ENCODE measurements at regions not wholly inside any gene's neighbourhood (a gene's known extent, or its start where the extent isn't known, plus 50 kb on each side); places are given as distances from the start of the nearest gene placed in this dataset.
"Not testable (repeated sequence)": the region's sequence is repeated elsewhere in the genome, so short reads cannot be mapped to it uniquely, and the experiment has no call there.

DNA sequence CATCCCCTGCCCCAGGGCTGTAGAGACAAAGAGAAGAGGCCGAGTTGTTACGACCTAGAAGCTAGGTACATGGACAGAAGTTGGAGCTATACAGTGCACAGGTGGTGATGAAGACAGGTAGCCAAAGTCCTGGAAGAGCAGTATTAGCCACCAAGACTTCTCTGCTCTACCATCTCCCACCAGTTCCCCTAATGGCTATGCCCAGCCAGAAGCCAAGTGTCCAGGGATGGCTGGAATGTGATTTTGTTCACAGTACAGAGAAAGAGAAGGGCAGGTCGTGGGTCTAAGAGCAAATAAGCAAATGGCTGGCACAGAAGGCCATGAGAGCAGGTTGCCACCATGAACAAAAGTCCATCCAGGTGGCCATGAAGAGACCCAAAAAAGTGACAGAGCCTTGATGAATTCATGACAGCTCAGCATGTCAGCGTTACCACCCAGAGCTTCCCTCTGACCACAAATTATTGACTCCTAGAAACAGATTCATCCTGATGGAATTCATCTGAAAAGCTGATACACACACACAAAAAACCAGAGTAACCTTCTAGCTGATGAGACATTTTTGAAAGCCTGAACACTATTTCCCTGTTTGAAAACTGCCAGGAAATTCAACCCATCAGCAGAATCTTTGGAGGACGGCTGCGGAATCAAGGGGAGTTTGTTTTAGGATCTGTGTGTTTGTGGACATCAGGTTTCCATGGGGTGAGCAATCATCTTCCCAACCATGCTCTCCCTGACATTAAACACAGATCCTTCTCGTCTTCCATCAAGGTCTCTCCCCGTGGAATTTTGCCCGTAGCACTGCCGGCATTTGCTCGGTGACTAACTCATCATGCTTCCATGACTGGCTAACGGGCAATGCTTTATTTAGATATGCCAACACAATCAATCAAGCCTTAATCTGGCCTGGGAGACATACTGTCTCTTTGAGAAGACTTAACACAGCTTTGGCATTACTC is 906.7 kb upstream of the AUTS2 start:
- no peak for DNase-seq (ENCODE audit: low read depth in 4 of 4, low spot score in 2 of 4)

DNA sequence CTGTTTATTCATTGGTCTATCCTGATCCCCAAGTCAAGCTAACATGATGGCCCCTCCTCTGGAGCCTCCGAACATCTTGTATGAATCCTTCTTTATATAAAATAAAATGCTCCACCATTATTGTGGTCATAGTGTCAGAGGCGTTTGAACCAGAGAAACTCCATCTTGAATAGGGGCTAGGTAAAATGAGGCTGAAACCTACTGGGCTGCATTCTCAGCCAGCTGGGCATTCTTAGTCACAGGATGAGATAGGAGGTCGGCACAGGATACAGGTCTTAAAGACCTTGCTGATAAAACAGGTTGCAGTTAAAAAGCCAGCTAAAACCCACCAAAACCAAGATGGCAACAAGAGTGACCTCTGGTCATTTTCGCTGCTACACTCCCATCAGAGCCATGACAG is 905.8 kb upstream of the AUTS2 start:
- DNase-seq (ENCODE audit: low read depth in 4 of 4, low spot score in 2 of 4) = no peak

DNA sequence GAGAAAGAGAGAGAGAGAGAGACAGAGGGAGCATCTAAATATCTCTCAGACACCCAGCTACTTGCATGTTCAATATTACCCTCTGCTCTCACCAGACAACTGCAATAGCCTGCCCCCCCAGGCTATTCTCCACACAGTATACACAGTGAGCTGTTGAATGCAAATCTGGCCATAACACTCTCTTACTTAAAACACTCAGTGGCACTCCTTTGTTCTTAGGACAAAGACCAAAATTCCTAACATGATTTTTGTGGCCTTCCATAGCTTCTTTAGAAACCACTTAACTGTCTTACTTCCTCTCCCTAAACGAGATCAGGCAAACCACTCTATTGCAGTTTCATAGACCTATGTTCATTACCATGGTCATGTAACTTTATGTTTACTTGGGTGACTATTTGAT is 903.6 kb upstream of the AUTS2 start:
- DNase-seq (ENCODE audit: low read depth in 4 of 4, low spot score in 2 of 4) = no peak

DNA sequence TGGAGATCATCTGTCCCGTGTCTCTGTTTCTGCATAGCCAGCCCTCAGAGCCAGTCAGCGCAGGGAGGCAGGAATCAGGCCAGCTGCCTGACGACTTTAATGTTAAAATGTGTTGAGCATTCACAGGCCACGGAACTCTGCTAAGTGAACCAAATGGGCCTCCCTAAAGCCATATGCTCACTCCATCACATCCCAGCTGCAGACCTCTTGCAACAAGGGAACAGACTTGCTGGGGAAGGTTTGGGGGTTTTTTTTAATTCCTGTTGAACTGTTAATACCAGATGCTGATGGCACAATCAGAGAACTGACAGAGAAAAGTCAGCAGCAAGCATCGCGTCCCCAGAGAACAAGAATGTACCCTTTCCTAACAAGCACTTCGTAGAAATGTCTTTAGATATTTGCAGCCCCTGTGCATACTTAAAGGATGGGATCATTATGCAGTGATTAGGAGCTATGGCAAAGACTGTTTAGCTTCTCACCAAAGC is 900.4 kb upstream of the AUTS2 start:
- DNase-seq (ENCODE audit: low read depth in 4 of 4, low spot score in 2 of 4) = no peak

DNA sequence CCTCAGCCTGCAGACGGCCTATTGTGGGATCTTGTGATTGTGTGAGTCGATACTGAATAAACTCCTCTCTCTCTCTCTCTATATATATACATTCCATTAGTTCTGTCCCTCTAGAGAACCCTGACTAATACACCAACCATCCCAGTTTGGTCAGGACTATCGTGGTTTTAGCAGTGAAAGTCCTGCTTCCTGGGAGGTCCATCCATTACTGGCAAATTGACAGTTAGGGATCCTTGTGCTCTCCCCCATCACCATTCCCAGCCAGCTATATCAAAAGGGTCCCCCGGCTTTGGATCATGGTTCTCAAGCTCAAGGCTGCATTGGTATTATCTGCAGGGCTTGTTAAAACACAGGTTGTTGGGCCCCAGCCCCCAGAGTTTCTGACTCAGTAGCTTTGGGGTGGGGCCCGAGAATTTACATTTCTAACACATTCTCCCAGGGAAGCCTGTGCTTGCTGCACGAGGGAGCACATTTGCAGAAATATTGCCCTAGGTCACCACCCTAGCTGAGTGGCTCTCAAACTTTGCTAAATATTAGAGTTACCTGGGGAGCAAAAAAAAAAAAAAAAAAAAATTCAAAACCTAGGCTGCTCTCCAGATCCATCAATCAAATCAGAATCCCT is 899.1 kb upstream of the AUTS2 start:
- DNase-seq (ENCODE audit: low read depth in 4 of 4, low spot score in 2 of 4) = no peak

DNA sequence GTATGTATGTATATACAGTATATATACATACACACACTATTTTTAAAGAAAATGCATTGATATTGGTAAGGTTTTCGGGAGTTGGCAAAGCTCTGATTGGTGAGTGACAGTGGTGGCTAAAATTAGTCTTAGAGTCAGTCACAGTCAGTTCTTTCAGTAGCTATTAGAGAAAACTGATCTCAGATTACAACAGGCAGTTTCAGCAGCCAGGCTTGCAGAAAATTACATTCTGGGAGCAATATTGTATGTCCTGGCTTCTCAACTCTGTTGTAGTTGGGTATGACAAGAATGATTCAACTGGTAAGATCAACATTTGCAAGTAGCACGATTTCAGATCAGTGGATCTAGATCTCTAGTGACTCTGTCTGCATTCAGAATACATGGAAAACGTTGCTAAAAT is 897.9 kb upstream of the AUTS2 start:
- no peak for DNase-seq (ENCODE audit: low read depth in 4 of 4, low spot score in 2 of 4)

DNA sequence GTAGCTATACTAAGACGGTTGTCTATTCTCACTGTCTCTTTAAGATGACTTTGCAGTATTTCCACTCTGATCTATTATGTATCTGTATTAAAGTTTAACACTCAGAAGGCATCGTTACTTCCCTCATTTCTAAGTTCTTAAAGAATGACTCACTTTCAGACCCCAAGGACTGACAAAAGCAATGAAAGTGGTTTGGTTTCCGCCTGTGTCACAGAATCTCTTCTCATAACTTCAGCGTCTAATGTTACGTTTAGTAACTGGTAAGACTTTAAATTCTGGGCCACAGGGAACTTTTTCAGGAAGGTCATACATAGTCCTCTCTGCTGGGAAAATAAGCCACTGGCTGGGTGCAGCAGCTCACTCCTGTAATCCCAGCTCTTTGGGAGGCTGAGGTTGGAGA is 892.0 kb upstream of the AUTS2 start:
- no peak for DNase-seq (ENCODE audit: low read depth in 4 of 4, low spot score in 2 of 4)

DNA sequence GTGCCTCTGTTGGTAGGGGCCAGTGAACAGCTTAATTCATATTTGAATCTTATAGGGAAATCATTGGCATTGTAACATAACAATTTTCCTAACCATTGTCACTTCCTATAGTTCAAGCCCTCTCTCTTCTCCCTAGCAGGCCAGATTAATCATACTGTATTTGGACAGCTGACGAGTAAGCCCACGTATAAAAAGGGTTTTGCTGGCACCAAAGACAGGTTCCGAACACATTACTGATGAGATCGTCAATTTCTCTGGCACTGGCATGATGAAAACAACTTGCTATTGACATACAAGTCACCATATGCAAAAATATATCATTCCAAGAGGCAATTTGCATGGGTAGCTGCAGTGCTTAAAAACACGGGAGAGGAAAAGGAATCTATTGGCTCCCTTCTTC is 891.1 kb upstream of the AUTS2 start:
- DNase-seq (ENCODE audit: low read depth in 4 of 4, low spot score in 2 of 4) = no peak

DNA sequence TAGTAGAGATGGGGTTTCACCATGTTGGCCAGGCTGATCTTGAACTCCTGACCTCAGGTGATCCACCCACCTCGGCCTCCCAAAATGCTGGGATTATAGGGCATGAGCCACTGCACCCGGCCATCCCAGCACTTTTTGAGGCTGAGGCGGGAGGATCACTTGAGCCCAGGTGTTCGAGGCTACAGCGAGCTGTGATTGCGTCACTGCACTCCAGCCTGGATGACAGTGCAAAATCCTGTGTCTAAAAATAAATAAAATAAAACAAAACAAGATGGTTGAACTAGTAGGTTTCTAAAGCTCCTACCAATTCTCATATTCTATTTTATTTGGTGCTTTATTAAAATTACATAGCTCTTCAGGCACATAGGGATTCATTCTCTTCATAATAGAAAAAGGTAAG is 890.3 kb upstream of the AUTS2 start:
- DNase-seq (ENCODE audit: low read depth in 4 of 4, low spot score in 2 of 4) = no peak

DNA sequence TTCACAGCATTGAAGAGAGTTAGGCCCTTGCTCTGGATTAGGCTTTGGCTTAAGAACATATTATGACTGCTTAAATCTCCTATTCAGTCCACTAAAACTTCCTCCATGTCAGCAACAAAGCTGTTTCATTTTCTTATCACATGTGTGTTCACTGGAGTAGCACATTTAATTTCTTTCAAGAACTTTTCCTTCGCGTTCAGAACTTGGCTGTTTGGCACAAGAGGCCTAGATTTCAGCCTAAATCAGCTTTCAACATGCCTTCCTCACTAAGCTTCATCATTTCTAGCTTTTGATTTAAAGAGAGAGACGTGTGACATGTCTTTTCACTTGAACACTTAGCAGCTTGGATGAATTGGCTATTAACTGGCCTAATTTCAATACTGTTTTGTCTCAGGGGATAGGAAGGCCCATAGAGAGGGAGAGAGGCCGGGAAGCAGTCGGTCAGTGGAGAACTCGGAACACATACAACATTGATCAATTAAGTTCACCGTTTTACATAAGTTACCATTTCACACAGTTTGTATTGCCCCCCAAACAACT is 885.2 kb upstream of the AUTS2 start:
- no peak for DNase-seq (ENCODE audit: low read depth in 4 of 4, low spot score in 2 of 4)

DNA sequence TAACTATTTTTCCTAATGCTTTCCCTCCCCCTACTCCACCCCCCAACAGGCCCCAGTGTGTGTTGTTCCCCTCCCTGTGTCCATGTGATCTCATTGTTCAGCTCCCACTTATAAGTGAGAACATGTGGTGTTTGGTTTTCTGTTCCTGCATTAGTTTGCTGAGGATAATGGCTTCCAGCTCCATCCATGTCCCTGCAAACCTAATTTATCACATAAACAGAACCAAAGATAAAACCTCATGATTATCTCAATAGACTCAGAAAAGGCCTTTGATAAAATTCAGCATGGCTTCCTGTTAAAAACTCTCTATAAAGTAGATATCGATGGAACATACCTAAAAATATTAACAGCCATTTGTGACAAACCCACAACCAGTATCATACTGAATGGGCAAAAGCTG is 884.1 kb upstream of the AUTS2 start:
- DNase-seq (ENCODE audit: low read depth in 4 of 4, low spot score in 2 of 4) = not testable (repeated sequence)

DNA sequence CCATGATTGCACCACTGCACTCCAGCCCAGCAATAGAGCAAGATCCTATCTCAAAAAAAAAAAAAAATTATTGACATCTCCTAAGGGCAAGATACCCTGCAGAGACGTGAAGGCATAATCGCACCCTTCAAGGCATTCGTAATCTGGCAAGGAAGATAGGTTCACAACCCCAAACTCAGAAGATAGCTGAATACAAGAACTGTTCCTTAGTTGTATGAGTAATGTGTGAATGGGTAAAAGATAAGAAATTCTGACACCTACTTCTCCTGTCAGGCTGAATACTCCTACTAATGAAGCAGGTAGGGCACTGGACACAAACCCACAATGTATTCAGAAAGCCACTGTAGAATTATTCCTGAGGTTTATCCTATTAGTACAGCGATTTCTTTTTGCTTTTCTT is 882.4 kb upstream of the AUTS2 start:
- DNase-seq (ENCODE audit: low read depth in 4 of 4, low spot score in 2 of 4) = no peak

DNA sequence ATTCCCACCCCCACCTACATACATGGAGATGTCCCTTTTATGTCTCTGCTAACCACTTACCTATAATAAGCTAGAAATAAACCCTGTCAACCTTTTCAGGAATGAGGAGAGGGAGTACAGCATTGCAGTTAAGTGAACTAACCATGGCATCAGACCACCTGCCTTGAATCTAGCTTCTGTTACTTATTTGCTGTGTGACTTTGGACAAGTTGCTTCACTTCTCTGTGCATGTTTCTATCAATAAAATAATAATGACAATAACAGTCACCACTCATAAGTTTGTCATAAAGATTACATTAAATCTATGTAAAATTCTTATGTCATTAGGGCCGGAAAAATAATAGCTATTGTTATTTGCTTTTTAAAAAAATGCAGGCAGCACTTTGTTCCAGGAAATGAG is 881.1 kb upstream of the AUTS2 start:
- DNase-seq (ENCODE audit: low read depth in 4 of 4, low spot score in 2 of 4) = no peak

DNA sequence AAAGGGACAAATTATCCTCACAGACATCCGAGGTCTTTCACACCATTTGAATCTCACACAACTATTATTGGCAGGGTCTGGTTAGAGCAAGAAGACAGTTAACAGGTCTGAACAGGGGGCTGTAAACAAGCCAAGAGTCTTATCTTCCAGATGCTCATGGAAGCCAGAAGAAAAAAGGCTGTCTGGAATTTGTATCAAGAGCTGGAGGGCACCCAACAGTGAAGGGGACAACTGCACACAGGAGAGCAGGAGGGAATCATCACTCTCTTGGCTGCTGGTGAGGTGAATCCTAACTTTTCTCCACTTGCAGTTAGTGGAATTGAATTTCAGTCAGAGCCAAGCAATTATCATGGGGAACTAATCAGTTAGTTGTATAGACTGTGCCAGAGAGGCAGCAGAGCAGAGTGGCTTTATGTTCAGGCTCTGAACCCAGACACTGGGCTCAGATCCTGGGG is 880.2 kb upstream of the AUTS2 start:
- DNase-seq (ENCODE audit: low read depth in 4 of 4, low spot score in 2 of 4) = no peak

DNA sequence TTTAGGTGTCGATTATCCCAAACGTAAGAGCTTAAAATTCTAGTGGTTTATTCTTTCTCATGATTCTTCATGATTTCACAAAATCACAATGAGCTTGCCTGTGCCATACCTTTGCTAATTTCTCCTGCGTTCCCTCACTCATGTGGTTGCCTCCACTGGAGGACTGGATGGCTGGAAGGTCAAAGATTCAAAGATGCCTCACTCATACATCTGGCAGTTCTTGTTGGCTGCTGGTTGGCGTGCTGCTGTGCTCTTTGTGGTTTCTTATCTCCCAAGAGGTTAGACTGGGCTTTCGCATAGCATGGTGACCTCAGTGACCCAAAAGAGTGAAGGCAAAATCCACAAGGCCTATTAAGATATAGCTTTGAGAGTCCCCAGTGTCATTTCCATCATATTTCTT is 877.6 kb upstream of the AUTS2 start:
- DNase-seq (ENCODE audit: low read depth in 4 of 4, low spot score in 2 of 4) = no peak

DNA sequence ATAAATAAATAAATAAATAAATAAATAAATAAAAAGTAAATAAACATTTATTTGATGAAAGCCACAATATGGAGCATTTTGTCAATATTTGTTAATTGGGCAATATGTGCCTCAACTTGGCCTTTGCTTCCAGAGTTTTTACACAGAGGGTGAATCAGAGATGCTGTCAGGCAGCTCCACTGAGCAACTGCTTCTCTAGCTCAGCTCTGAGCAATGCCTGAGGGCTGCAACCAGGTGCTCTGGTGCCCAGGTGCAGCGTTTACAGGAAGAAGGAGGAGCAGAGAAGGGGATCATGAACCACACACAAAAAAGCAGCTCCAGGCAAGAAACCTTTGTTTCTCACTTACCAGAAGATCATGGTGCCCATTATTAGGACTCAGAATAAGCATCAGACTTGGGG is 876.2 kb upstream of the AUTS2 start:
- DNase-seq (ENCODE audit: low read depth in 4 of 4, low spot score in 2 of 4) = no peak

DNA sequence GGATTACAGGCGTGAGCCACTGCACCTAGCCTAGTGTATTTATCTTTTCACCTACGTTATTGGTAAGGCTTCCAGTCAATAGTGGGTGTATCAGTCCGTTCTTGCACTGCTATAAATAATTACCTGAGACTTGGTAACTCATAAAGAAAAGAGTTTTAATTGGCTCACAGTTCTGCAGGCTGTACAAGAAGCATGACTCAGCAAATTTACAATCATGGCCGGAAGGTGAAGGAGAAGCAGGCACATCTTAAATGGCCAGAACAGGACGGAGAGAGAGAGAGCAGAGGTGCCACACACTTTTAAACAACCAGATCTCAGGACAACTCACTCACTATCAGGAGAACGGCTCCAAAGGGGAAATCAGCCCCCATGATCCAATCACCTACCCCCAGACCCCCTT is 873.3 kb upstream of the AUTS2 start:
- no peak for DNase-seq (ENCODE audit: low read depth in 4 of 4, low spot score in 2 of 4)

DNA sequence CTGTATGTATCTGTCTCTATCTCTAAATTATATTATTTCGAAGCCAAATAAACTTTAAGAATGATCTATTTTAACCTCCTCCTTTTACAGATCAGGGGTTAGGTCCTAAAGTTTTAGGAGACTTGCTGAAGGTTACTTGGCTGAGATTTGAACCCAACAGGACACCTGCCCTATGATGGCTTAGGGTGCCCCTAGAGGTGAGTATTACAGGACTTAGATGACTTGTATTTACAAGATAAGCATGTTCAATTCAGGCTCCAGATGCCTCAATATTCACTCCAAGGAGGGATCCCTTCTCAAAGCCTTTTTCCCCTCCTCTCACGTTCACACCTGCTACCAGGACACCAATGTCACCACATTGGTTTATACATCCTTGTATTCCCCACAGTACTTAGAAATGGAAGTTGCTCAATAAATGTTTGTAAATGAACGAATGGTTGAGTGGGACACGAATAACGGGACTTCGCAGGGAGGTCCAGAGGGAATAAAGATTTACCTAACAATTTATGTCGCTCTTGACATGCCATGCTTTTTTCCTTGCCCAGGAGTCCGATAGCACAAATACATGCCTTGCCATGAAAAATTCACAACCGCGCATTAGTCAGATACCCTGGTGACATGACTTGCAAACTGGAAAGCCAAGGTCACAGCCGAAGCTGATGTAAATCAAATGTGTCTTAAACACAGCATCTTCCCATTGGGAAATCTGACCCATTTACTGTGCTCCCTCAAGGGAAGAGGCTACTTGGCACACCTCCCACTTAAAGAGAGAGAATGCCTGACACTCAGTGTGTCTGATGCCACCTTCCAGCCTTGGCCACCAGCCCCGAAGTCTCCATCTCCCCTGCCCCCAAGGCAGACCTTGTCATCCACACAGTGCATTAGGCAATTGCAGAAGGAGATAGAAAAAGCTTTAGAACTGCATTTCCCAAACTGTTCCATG is 872.2 kb upstream of the AUTS2 start:
- no peak for DNase-seq (ENCODE audit: low read depth in 4 of 4, low spot score in 2 of 4)

DNA sequence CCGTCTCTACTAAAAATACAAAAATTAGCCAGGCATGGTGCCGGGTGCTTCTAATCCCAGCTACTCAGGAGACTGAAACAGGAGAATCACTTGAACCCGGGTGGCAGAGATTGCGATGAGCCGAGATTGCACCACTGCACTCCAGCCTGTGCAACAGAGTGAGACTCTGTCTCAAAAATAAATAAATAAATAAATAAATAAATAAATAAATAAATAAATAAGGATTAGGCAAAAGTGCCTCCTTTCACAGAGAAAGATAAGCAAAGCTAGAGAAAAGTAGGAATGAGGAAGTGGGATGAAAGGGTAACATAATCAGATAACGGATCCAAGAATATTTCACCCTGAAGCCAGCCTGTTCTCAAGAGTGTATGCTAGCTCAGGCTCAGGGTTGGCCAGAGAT is 869.6 kb upstream of the AUTS2 start:
- not testable (repeated sequence) for DNase-seq (ENCODE audit: low read depth in 4 of 4, low spot score in 2 of 4)

DNA sequence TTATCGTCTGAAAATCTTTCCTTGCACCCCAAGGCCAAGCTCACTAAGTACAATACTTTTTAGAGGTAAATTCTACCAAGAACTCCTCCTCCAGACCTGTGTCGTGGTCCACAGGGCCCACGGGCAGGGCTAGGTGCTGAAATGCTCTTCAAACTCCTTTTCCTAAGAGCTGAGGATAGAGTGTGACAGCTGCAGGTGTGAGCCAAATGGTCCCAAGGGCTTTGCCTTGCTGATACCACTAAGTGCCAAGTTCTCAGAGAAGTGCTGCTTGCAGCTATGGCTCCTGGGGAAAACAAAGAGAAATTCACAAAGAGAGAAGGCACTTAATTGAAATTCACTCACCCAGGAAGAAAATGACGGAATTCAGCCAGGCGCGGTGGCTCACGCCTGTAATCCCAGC is 868.9 kb upstream of the AUTS2 start:
- DNase-seq (ENCODE audit: low read depth in 4 of 4, low spot score in 2 of 4) = no peak

DNA sequence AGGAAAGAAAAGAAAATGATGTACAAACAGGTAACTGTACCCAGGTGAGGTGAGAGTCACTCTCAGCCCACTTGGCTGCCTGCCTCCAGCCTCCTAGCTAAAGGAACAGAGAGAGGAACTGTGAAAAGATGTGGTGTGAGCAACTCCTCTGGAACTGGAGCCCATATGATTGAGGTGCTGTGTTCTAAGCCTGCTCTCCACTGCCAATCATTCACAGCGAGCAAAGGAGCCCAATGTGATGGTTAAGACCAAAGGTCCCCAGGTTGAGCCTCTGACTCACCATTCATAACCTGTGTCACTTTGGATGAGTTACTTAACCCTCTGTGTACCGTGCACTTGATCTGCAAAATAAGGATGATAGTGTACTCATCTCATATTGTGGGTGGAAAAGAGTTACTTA is 868.1 kb upstream of the AUTS2 start:
- DNase-seq (ENCODE audit: low read depth in 4 of 4, low spot score in 2 of 4) = no peak
